Effector memory CD8-positive, alpha-beta T cell (primary cell): ENCODE measurements at regions not wholly inside any gene's neighbourhood (a gene's known extent, or its start where the extent isn't known, plus 50 kb on each side); places are given as distances from the start of the nearest gene placed in this dataset.

ENCODE experiments used
- ATAC-seq: fragments of 150-1000 bp; cut with Tn5 transposase; replicated peaks from 2 replicates; pipeline ENCODE4 v1.10.0; 2021; ENCODE audit warnings: mild to moderate bottlenecking, moderate library complexity
- DNase-seq, 3 experiments: peaks; one replicate each; pipeline ENCODE4 v3.0.0; 2021
- H3K27ac Mint-ChIP-seq, 2 donors: one replicate each; pipeline ENCODE4 v1.8.0; 2022; ENCODE audit warnings: mild to moderate bottlenecking in 2 of 2, mixed read lengths in 2 of 2, moderate library complexity in 2 of 2
- H3K27me3 Mint-ChIP-seq, 2 donors: one replicate each; pipeline ENCODE4 v1.8.0; 2022; ENCODE audit warnings: mixed read lengths in 2 of 2
- H3K36me3 Mint-ChIP-seq: one replicate; pipeline ENCODE4 v1.8.0; 2022; ENCODE audit warnings: mild to moderate bottlenecking, moderate library complexity, mixed read lengths; ENCODE audit not compliant: insufficient read depth
- H3K4me1 Mint-ChIP-seq, 2 donors: one replicate each; pipeline ENCODE4 v1.8.0; 2022; ENCODE audit warnings: low read depth in 2 of 2, mixed read lengths in 2 of 2
- H3K4me3 Mint-ChIP-seq, 2 donors: one replicate each; pipeline ENCODE4 v1.8.0; 2022; ENCODE audit warnings: mild to moderate bottlenecking in 2 of 2, mixed read lengths in 2 of 2, moderate library complexity in 2 of 2
- H3K9me3 Mint-ChIP-seq, 2 donors: one replicate each; pipeline ENCODE4 v1.8.0; 2022; ENCODE audit warnings: mixed read lengths in 2 of 2

DNA sequence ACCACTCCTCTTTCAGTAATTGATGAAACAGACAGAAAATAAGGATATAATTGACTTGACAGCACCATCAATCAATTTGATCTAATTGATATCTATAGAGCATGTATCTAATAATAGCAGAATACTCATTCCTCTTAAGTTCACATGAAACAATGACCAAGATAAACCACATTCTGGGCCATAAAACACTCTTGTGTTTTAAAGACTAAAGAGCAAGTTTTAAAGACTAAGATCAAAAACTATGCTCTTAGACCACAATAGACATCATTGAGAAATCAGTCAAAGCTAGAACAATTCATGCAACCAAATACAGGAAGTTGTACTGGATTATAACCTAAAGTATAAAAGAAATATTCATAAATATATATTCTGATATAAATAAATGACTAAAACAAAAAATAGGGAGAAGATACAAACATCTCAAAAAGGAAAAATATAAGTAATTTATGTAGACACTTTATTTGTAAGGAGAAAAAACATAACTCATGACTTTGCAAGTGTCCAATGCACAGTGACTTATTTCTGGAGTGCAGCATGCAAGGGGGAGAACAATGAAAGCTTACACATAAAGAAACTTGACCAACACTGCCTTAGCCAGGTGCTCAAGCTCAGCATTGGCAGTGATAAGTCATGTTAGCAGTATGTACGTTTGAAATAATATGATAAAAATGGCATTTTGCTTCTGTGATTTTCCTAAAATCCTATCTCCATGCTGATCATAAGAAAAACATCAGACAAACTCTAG lies 312.7 kb upstream of the IGFBP3 start:
- ATAC-seq (no peak), DNase-seq (no peak)
- H3K27me3 Mint-ChIP-seq = no peaks in the 10 kb centered on the region
- H3K9me3 Mint-ChIP-seq = peaks cover 0 to 7% of the 10 kb centered on the region in 2 donors
- no peaks in the 10 kb centered on the region for H3K36me3 Mint-ChIP-seq
- H3K27ac Mint-ChIP-seq = no peak overlapping the region
- no peak overlapping the region for H3K4me3 Mint-ChIP-seq
- no peaks in the 10 kb centered on the region for H3K4me1 Mint-ChIP-seq

GRCh38 chr7:46230990-46231305 lies 309.9 kb upstream of the IGFBP3 start:
- H3K4me1 Mint-ChIP-seq = no peaks in the 10 kb centered on the region
- DNase-seq = no peak
- no peak overlapping the region for H3K4me3 Mint-ChIP-seq
- H3K9me3 Mint-ChIP-seq = peaks cover 0 to 7% of the 10 kb centered on the region in 2 donors
- H3K27me3 Mint-ChIP-seq = no peaks in the 10 kb centered on the region
- ATAC-seq = no peak
- no peak overlapping the region for H3K27ac Mint-ChIP-seq
- no peaks in the 10 kb centered on the region for H3K36me3 Mint-ChIP-seq

GRCh38 chr7:46230298-46230989 lies 309.4 kb upstream of the IGFBP3 start:
- no peak overlapping the region for H3K4me3 Mint-ChIP-seq
- H3K27ac Mint-ChIP-seq = no peak overlapping the region
- H3K27me3 Mint-ChIP-seq = no peaks in the 10 kb centered on the region
- H3K4me1 Mint-ChIP-seq = no peaks in the 10 kb centered on the region
- ATAC-seq (no peak), DNase-seq (no peak)
- H3K9me3 Mint-ChIP-seq = peaks cover 0 to 12% of the 10 kb centered on the region in 2 donors
- H3K36me3 Mint-ChIP-seq = no peaks in the 10 kb centered on the region

DNA sequence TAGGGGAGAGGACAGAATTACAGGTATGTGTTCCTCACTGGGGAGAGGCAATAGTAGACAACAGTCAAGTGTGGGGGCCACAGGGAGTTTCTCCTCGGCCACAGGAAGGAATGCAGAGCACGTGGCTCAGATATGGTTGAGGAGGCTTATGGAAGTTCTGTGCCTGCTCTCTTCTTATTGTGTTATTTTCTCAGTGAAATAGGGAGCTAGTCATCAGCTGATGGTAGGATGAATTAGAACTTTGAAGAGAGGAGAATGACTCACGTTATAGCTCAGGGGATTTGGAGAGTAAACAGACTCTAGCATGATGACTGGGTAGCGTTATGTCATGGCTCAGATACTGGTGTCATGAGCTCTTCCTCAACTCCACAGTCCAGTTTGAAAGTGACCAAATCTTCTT lies 308.3 kb upstream of the IGFBP3 start:
- DNase-seq (no peak), ATAC-seq (no peak)
- peaks cover 0 to 19% of the 10 kb centered on the region in 2 donors for H3K9me3 Mint-ChIP-seq
- no peaks in the 10 kb centered on the region for H3K36me3 Mint-ChIP-seq
- no peak overlapping the region for H3K27ac Mint-ChIP-seq
- no peaks in the 10 kb centered on the region for H3K4me1 Mint-ChIP-seq
- no peak overlapping the region for H3K4me3 Mint-ChIP-seq
- H3K27me3 Mint-ChIP-seq = no peaks in the 10 kb centered on the region

DNA sequence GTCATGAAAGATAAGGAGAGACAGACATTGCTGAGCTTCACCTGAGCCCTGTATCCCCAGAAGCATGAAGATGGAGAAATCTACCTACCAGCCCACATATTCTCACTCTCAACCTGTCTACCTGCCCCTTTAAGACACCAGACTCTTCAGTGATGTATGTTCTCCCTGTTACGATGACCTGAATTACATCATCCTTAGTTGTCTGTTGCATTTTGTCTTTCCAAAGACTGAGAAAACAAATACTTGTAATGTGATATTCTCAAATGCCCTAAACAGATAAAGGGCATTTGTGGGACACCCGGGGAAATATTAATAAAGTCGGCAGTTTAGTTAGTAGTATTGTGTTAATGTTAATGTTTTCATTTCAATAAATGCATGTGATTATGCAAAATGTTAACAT lies 305.8 kb upstream of the IGFBP3 start:
- no peak for ATAC-seq
- Mint-ChIP-seq H3K36me3 (no peaks in the 10 kb centered on the region), H3K4me3 (no peak overlapping the region), H3K27me3 (no peaks in the 10 kb centered on the region), H3K9me3 (peaks cover 4 to 33% of the 10 kb centered on the region in 2 donors), H3K27ac (no peak overlapping the region), H3K4me1 (no peaks in the 10 kb centered on the region)
- DNase-seq = no peak

GRCh38 chr7:46224363-46224762 lies 303.3 kb upstream of the IGFBP3 start:
- Mint-ChIP-seq H3K27ac (no peak overlapping the region), H3K9me3 (peaks cover 4 to 32% of the 10 kb centered on the region in 2 donors), H3K4me3 (no peak overlapping the region), H3K27me3 (no peaks in the 10 kb centered on the region), H3K36me3 (no peaks in the 10 kb centered on the region), H3K4me1 (no peaks in the 10 kb centered on the region)
- no peak for DNase-seq
- ATAC-seq = no peak

GRCh38 chr7:46220066-46220630 lies 299.1 kb upstream of the IGFBP3 start:
- Mint-ChIP-seq H3K4me1 (no peaks in the 10 kb centered on the region), H3K36me3 (no peaks in the 10 kb centered on the region), H3K27me3 (no peaks in the 10 kb centered on the region), H3K27ac (no peak overlapping the region), H3K9me3 (peaks cover 7 to 23% of the 10 kb centered on the region in 2 donors), H3K4me3 (no peak overlapping the region)
- no peak for ATAC-seq
- no peak for DNase-seq

DNA sequence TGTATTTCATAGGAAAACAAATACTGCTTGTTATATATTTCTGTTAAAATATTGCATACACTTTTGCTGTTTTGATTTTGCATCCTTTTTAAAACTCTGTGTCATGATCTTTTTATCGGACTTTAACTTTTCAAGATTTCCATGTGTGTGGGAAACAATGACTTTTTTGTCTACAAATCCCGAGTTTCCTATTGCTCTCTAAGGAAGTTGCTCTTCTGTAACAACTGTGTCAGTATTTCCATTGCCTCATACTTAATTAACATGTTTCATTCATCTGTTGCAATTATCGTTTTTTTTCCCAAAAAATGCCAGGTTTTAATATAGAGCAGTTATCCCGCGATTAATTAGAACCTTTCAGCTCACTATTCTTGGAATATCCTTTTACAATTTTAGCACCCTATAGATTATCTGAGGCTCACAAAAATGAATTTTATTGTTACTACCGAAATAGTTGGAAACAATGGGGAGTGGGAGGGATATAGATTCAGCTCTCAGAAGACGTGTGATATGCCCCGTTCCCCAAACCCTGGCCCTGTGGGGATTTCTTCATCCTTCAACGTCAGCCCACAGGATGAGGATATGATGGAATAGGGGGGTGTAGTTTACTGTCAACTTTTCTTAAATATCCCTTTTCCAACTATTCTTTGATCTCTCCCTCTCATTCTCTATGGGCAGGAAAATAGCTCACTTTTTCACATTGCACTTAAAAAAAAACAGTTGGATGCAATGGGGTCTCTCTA lies 297.6 kb upstream of the IGFBP3 start:
- no peaks in the 10 kb centered on the region for H3K36me3 Mint-ChIP-seq
- no peak overlapping the region for H3K4me3 Mint-ChIP-seq
- no peaks in the 10 kb centered on the region for H3K27me3 Mint-ChIP-seq
- H3K4me1 Mint-ChIP-seq = no peaks in the 10 kb centered on the region
- DNase-seq (no peak), ATAC-seq (no peak)
- H3K9me3 Mint-ChIP-seq = peaks cover 7 to 19% of the 10 kb centered on the region in 2 donors
- H3K27ac Mint-ChIP-seq = no peak overlapping the region

DNA sequence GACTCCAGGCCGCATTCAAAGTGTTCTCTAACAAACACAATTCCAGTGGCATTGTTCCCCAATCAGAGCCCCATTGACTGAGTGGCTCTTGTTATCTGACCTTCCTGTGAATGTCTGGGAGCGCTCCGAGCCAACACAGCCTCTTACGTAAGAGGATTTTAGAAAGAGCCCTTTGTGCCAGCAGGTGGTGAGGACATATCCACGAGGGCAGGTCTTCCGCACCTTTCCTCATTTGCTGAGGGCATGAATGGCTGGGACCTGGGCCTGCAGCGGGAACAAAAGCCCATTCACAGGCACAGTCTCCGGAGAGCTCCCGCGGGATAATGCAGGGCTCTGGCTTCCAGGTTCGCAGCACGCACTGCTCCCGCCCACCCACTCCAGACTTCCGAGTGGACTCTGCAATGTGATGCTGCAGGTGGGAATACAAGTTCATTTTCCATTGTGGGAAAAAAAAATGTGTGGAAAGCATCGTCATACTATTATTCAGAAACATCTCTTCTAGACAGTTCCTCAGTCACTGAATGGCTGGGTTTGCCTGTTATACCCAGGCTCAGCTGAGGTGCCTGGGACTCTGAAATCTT lies 295.0 kb upstream of the IGFBP3 start:
- DNase-seq (no peak), ATAC-seq (no peak)
- H3K9me3 Mint-ChIP-seq = peaks cover 9 to 17% of the 10 kb centered on the region in 2 donors
- H3K4me1 Mint-ChIP-seq = no peaks in the 10 kb centered on the region
- H3K27ac Mint-ChIP-seq = no peak overlapping the region
- H3K4me3 Mint-ChIP-seq = no peak overlapping the region
- no peaks in the 10 kb centered on the region for H3K36me3 Mint-ChIP-seq
- H3K27me3 Mint-ChIP-seq = no peaks in the 10 kb centered on the region

DNA sequence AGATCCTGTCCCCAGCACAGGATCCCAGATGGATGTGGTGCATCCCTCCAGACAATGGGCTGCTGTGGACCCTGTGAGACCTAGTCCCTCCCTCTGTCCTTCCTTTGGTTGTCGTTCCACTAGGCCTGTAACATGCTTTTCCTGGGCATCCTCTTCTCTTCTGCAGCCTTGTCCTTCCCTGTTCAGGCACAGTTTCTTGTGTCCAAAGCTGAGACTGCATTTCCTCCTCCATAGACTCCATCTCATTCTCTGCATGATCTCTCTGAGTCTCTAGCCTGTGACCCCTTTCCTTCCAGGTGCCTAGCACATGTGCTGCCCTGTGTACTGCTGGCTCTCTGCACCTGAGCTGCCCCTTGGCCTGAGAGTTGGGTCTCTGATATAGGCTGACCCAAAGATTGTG lies 293.5 kb upstream of the IGFBP3 start:
- no peak for ATAC-seq
- Mint-ChIP-seq H3K27ac (no peak overlapping the region), H3K4me1 (no peaks in the 10 kb centered on the region), H3K27me3 (no peaks in the 10 kb centered on the region), H3K36me3 (no peaks in the 10 kb centered on the region), H3K4me3 (no peak overlapping the region), H3K9me3 (peaks cover 9 to 17% of the 10 kb centered on the region in 2 donors)
- no peak for DNase-seq

DNA sequence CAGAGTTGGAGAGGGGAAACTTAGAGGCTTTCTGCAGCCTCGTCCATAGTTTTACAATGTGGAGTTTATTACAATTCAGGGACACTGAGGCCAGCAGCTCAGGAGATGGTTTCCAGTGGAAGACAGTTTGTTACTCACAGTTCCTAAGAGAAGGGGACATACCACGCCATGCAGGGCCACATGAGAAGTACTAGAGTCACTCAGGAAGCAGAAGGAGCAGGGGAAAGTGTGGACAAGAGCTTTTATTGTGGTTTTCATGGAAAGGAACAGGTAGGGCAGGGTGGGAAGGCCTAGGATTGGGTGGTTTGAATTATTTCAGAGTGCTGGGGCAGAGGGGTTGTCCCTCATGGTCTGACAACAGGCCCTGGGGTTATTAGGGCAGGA lies 292.1 kb upstream of the IGFBP3 start:
- no peaks in the 10 kb centered on the region for H3K36me3 Mint-ChIP-seq
- H3K27me3 Mint-ChIP-seq = no peaks in the 10 kb centered on the region

GRCh38 chr7:46212425-46213153 lies 291.5 kb upstream of the IGFBP3 start:
- DNase-seq (no peak), ATAC-seq (no peak)
- Mint-ChIP-seq H3K27me3 (no peaks in the 10 kb centered on the region), H3K9me3 (peaks cover 9 to 17% of the 10 kb centered on the region in 2 donors), H3K4me3 (no peak overlapping the region), H3K36me3 (no peaks in the 10 kb centered on the region), H3K27ac (no peak overlapping the region), H3K4me1 (no peaks in the 10 kb centered on the region)

More for the DNA sequence above, 292.1 kb upstream of the IGFBP3 start:
- H3K9me3 Mint-ChIP-seq = peaks cover 9 to 17% of the 10 kb centered on the region in 2 donors
- DNase-seq = no peak
- no peak for ATAC-seq
- no peaks in the 10 kb centered on the region for H3K4me1 Mint-ChIP-seq
- no peak overlapping the region for H3K27ac Mint-ChIP-seq
- H3K4me3 Mint-ChIP-seq = no peak overlapping the region

- DNase-seq (no peak), ATAC-seq (no peak)
- peaks cover 8 to 20% of the 10 kb centered on the region in 2 donors for H3K9me3 Mint-ChIP-seq
- H3K4me1 Mint-ChIP-seq = no peaks in the 10 kb centered on the region
- no peak overlapping the region for H3K27ac Mint-ChIP-seq
- no peaks in the 10 kb centered on the region for H3K36me3 Mint-ChIP-seq
- H3K27me3 Mint-ChIP-seq = no peaks in the 10 kb centered on the region
- no peak overlapping the region for H3K4me3 Mint-ChIP-seq
Measured at GRCh38 chr7:46210467-46210866, 289.4 kb upstream of the IGFBP3 start.
